Suprapubic skin (tissue), 4 donors: ENCODE measurements at regions not wholly inside any gene's neighbourhood (a gene's known extent, or its start where the extent isn't known, plus 50 kb on each side); places are given as distances from the start of the nearest gene placed in this dataset.

Source experiments
- DNase-seq, 2 donors: peaks; one replicate each; pipeline ENCODE4 v3.0.0-alpha.2; 2019; ENCODE audit warnings: low spot score in 2 of 2
- H3K27ac ChIP-seq: fragments of 200-600 bp; sonication (generic); one replicate; pipeline ENCODE4 v1.5.1; 2019
- H3K27me3 ChIP-seq: fragments of 200-600 bp; sonication (generic); one replicate; pipeline ENCODE4 v1.5.1; 2019
- H3K36me3 ChIP-seq: fragments of 200-600 bp; sonication (generic); one replicate; pipeline ENCODE4 v1.5.1; 2019
- H3K4me1 ChIP-seq: fragments of 200-600 bp; sonication (generic); one replicate; pipeline ENCODE4 v1.5.1; 2019
- H3K4me3 ChIP-seq: fragments of 200-600 bp; sonication (generic); one replicate; pipeline ENCODE4 v1.5.1; 2019; ENCODE audit warnings: mild to moderate bottlenecking
- H3K9me3 ChIP-seq: fragments of 200-600 bp; sonication (generic); one replicate; pipeline ENCODE4 v1.5.1; 2019
- EP300 ChIP-seq: sonication (generic); formaldehyde crosslinking; IDR thresholded peaks from one replicate; pipeline ENCODE4 v1.6.1; 2017; ENCODE audit warnings: antibody characterized with exemption
- POLR2A ChIP-seq, 2 donors: fragments of 450-650 bp; IDR thresholded peaks; one replicate each; pipeline ENCODE4 v1.6.1; 2017; ENCODE audit warnings: antibody characterized with exemption in 2 of 2, mild to moderate bottlenecking in 2 of 2, moderate library complexity in 2 of 2
- POLR2AphosphoS5 ChIP-seq, 3 donors: sonication (generic); formaldehyde crosslinking; IDR thresholded peaks; one replicate each; pipeline ENCODE4 v1.6.1; 2017; ENCODE audit warnings: antibody characterized with exemption in 3 of 3
- WGBS: methylation state at CpG from one replicate; pipeline ENCODE4 v1.1.5; 2018; 5-methylcytosine and 5-hydroxymethylcytosine counted together
- TF ChIP-seq, protein P1 (sequence below), 2 donors: fragments of 200-600 bp in 1 of 2; fragments of 450-650 bp in 1 of 2; sonication (generic) in 1 of 2; IDR thresholded peaks; one replicate each; pipeline ENCODE4 v1.5.1; 2016 to 2019; ENCODE audit warnings: antibody characterized with exemption in 2 of 2, mild to moderate bottlenecking in 1 of 2, moderate library complexity in 1 of 2

DNA sequence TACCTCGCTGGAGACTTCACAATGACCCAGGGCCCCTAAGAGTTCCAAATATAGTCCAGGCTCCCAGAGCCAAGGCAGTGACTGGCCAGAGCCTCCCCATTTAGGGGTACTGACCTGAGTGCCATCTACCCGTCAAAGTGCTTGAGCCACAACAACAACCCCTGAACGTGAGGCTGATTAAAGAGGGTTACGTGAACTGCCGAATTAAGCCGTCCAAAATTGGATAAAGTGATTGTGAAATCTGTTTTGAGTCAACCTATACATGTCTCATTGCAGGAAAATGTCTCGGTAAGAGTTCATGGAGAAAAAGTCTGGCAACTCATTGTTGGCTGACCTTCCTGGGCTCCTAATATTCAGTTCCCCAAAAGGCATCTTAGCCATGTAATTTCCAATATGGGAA is 116.3 kb downstream of the TTC32 start:
- no peak overlapping the region for H3K4me3 ChIP-seq
- WGBS, result 80% methylated on average over 7 of the region's 7 CpGs
- no peaks in the 10 kb centered on the region for H3K4me1 ChIP-seq
- no peak for DNase-seq
- no peaks in the 10 kb centered on the region for H3K36me3 ChIP-seq
- H3K27me3 ChIP-seq, result no peaks in the 10 kb centered on the region
- H3K27ac ChIP-seq, result no peak overlapping the region
- H3K9me3 ChIP-seq, result no peaks in the 10 kb centered on the region
- TF ChIP-seq POLR2AphosphoS5 (IDR thresholded peaks at IDR 0.05), result no peak
- TF ChIP-seq POLR2A (IDR thresholded peaks at IDR 0.05), result no peak
- no peak for TF ChIP-seq EP300
- TF ChIP-seq, protein P1, sequence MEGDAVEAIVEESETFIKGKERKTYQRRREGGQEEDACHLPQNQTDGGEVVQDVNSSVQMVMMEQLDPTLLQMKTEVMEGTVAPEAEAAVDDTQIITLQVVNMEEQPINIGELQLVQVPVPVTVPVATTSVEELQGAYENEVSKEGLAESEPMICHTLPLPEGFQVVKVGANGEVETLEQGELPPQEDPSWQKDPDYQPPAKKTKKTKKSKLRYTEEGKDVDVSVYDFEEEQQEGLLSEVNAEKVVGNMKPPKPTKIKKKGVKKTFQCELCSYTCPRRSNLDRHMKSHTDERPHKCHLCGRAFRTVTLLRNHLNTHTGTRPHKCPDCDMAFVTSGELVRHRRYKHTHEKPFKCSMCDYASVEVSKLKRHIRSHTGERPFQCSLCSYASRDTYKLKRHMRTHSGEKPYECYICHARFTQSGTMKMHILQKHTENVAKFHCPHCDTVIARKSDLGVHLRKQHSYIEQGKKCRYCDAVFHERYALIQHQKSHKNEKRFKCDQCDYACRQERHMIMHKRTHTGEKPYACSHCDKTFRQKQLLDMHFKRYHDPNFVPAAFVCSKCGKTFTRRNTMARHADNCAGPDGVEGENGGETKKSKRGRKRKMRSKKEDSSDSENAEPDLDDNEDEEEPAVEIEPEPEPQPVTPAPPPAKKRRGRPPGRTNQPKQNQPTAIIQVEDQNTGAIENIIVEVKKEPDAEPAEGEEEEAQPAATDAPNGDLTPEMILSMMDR (IDR thresholded peaks at IDR 0.05), result no peak

DNA sequence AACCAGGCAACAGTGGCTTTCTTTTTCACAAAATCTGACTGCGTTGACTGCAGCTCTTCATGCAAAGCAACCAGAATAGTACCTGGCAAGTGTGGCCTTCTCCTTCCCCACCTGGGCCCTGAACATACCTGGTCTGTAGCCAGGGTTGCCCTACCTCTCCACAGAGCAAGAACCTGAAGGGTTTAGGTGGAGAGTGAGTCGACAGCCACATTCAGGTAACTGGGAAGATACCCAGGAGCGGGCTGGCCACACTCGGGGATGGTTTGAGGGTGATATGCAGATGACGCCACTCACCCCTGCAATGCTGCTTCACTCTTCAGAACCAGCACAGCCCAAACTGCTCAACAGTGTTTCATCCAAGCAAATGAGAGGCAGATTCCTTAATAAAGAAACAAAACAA is 117.3 kb downstream of the TTC32 start:
- DNase-seq, result no peak
- H3K4me1 ChIP-seq, result no peaks in the 10 kb centered on the region
- no peak overlapping the region for H3K27ac ChIP-seq
- TF ChIP-seq POLR2AphosphoS5 (IDR thresholded peaks at IDR 0.05) (no peak), POLR2A (IDR thresholded peaks at IDR 0.05) (no peak), EP300 (no peak)
- TF ChIP-seq, protein P1 (IDR thresholded peaks at IDR 0.05), result no peak
- H3K27me3 ChIP-seq, result no peaks in the 10 kb centered on the region
- H3K36me3 ChIP-seq, result no peaks in the 10 kb centered on the region
- 99% methylated on average over 5 of the region's 5 CpGs for WGBS
- H3K9me3 ChIP-seq, result no peaks in the 10 kb centered on the region
- no peak overlapping the region for H3K4me3 ChIP-seq

GRCh38 chr2:19783935-19784334 is 117.8 kb downstream of the TTC32 start:
- no peak for DNase-seq
- H3K27me3 ChIP-seq, result no peaks in the 10 kb centered on the region
- H3K27ac ChIP-seq, result no peak overlapping the region
- WGBS, result 80% methylated on average over 2 of the region's 2 CpGs
- no peaks in the 10 kb centered on the region for H3K9me3 ChIP-seq
- no peaks in the 10 kb centered on the region for H3K36me3 ChIP-seq
- no peaks in the 10 kb centered on the region for H3K4me1 ChIP-seq
- TF ChIP-seq POLR2A (IDR thresholded peaks at IDR 0.05) (no peak), POLR2AphosphoS5 (IDR thresholded peaks at IDR 0.05) (no peak), EP300 (no peak)
- TF ChIP-seq, protein P1 (IDR thresholded peaks at IDR 0.05), result no peak
- no peak overlapping the region for H3K4me3 ChIP-seq

GRCh38 chr2:19776941-19777514 is 124.8 kb downstream of the TTC32 start:
- H3K4me1 ChIP-seq, result no peaks in the 10 kb centered on the region
- no peak overlapping the region for H3K4me3 ChIP-seq
- 42% methylated on average over 6 of the region's 6 CpGs for WGBS
- no peak for DNase-seq
- H3K9me3 ChIP-seq, result no peaks in the 10 kb centered on the region
- TF ChIP-seq EP300 (no peak), POLR2A (IDR thresholded peaks at IDR 0.05) (no peak), POLR2AphosphoS5 (IDR thresholded peaks at IDR 0.05) (no peak)
- TF ChIP-seq, protein P1 (IDR thresholded peaks at IDR 0.05), result no peak
- peaks cover 9% of the 10 kb centered on the region for H3K27me3 ChIP-seq
- H3K36me3 ChIP-seq, result no peaks in the 10 kb centered on the region
- H3K27ac ChIP-seq, result no peak overlapping the region

- TF ChIP-seq EP300, result no peak
- TF ChIP-seq POLR2AphosphoS5 (IDR thresholded peaks at IDR 0.05), result no peak
- no peak for TF ChIP-seq POLR2A (IDR thresholded peaks at IDR 0.05)
- TF ChIP-seq, protein P1 (IDR thresholded peaks at IDR 0.05), result no peak
- Histone ChIP-seq H3K27ac (no peak overlapping the region), H3K36me3 (no peaks in the 10 kb centered on the region), H3K4me1 (no peaks in the 10 kb centered on the region), H3K4me3 (no peak overlapping the region), H3K9me3 (no peaks in the 10 kb centered on the region), H3K27me3 (peaks cover 9% of the 10 kb centered on the region)
- WGBS, result 93% methylated on average over 6 of the region's 6 CpGs
- no peak for DNase-seq
Measured at GRCh38 chr2:19775838-19776237, 125.9 kb downstream of the TTC32 start.
